Stimulated activated naive CD8-positive, alpha-beta T cell treated with anti-CD3 and anti-CD28 coated beads, Interleukin-15, Interleukin-2, amounts not matched to agents 100 ng/mL and 50 ng/mL, for 24 hours (primary cell): ENCODE measurements at regions not wholly inside any gene's neighbourhood (a gene's known extent, or its start where the extent isn't known, plus 50 kb on each side); places are given as distances from the start of the nearest gene placed in this dataset.

Source experiments
- H3K27ac Mint-ChIP-seq: one replicate; pipeline ENCODE4 v1.8.0; 2021; ENCODE audit warnings: mild to moderate bottlenecking, mixed read lengths
- H3K27me3 Mint-ChIP-seq: one replicate; pipeline ENCODE4 v1.8.0; 2021; ENCODE audit warnings: mixed read lengths
- H3K36me3 Mint-ChIP-seq: one replicate; pipeline ENCODE4 v1.8.0; 2021; ENCODE audit warnings: low read depth, mixed read lengths
- H3K4me1 Mint-ChIP-seq: one replicate; pipeline ENCODE4 v1.8.0; 2021; ENCODE audit warnings: low read depth, mixed read lengths
- H3K4me3 Mint-ChIP-seq: one replicate; pipeline ENCODE4 v1.8.0; 2021; ENCODE audit warnings: mild to moderate bottlenecking, mixed read lengths
- H3K9me3 Mint-ChIP-seq: one replicate; pipeline ENCODE4 v1.8.0; 2021; ENCODE audit warnings: mixed read lengths

- Mint-ChIP-seq H3K9me3 (no peaks in the 10 kb centered on the region), H3K27ac (no peak overlapping the region), H3K4me3 (no peak overlapping the region), H3K4me1 (no peaks in the 10 kb centered on the region), H3K36me3 (no peaks in the 10 kb centered on the region), H3K27me3 (peaks cover 6% of the 10 kb centered on the region)
Measured at GRCh38 chr7:21029006-21029405, 242.3 kb upstream of the SP8 start.

DNA sequence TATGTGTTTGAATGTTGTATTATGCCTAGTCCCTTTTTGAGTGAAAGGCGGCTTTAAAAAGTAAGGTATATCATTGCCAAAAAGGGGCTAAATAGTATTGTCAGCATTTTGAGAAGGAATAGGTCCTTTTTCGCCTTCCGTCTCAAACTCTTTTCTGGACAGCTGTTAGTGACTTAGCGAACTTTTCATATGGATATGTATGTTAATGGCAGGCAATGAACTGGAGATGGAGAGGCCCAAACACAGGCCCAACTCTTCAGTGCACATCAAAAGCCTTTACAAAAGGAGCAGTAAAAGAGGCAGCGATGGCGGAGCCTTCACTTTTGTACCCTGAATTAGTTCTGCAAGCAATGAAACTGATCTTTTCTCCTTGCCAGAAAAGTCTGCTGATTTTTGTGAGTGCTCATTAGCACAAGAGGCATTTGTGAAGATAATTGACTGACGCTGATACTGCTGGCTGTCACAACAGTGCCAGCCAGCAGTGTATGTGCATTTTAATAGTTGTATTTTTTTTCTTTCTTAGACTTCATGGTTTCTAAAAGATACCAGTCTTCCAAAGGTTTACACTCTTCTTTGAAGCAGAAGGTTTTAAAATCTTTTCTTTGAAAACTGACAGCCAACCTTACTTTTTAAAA, 243.7 kb upstream of the SP8 start:
- Mint-ChIP-seq H3K27ac (no peak overlapping the region), H3K9me3 (no peaks in the 10 kb centered on the region), H3K36me3 (no peaks in the 10 kb centered on the region), H3K27me3 (peaks cover 6% of the 10 kb centered on the region), H3K4me3 (no peak overlapping the region), H3K4me1 (no peaks in the 10 kb centered on the region)

- no peak overlapping the region for H3K27ac Mint-ChIP-seq
- peaks cover 7% of the 10 kb centered on the region for H3K9me3 Mint-ChIP-seq
- peaks cover 11% of the 10 kb centered on the region for H3K27me3 Mint-ChIP-seq
- no peak overlapping the region for H3K4me3 Mint-ChIP-seq
- H3K4me1 Mint-ChIP-seq = no peaks in the 10 kb centered on the region
- H3K36me3 Mint-ChIP-seq = no peaks in the 10 kb centered on the region
Measured at GRCh38 chr7:21041252-21041651, 254.6 kb upstream of the SP8 start.

DNA sequence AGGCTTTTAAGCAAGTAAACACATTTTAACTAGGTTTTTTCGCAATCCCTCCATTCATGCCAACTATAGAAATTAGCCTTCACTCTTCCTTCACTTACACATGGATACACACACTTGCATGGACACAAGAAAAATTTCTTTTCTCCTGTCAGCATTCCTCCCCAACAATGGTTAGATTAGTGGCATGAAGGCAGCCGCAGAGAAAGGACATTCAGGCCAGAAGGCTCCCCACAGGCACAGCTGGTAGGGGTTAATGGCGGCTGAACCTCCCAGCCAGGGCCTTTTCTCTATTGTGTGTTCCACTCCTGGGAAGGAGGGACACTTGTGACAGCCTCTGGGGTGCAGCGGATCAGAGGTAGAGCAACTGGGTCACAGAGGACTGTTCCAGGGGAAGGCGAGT, 255.0 kb upstream of the SP8 start:
- peaks cover 7% of the 10 kb centered on the region for H3K9me3 Mint-ChIP-seq
- H3K27ac Mint-ChIP-seq = no peak overlapping the region
- no peak overlapping the region for H3K4me3 Mint-ChIP-seq
- H3K4me1 Mint-ChIP-seq = no peaks in the 10 kb centered on the region
- peaks cover 11% of the 10 kb centered on the region for H3K27me3 Mint-ChIP-seq
- H3K36me3 Mint-ChIP-seq = no peaks in the 10 kb centered on the region

- Mint-ChIP-seq H3K36me3 (no peaks in the 10 kb centered on the region), H3K27me3 (no peaks in the 10 kb centered on the region), H3K27ac (no peak overlapping the region), H3K4me3 (no peak overlapping the region), H3K9me3 (no peaks in the 10 kb centered on the region), H3K4me1 (no peaks in the 10 kb centered on the region)
Measured at GRCh38 chr7:21044384-21044783, 257.7 kb upstream of the SP8 start.

GRCh38 chr7:21044913-21045568, 258.4 kb upstream of the SP8 start:
- Mint-ChIP-seq H3K4me1 (no peaks in the 10 kb centered on the region), H3K27ac (no peak overlapping the region), H3K27me3 (no peaks in the 10 kb centered on the region), H3K4me3 (no peak overlapping the region), H3K9me3 (no peaks in the 10 kb centered on the region), H3K36me3 (no peaks in the 10 kb centered on the region)

GRCh38 chr7:21051865-21052264, 265.2 kb upstream of the SP8 start:
- peaks cover 3% of the 10 kb centered on the region for H3K9me3 Mint-ChIP-seq
- H3K27ac Mint-ChIP-seq = no peak overlapping the region
- H3K4me1 Mint-ChIP-seq = no peaks in the 10 kb centered on the region

GRCh38 chr7:21054427-21055112, 267.9 kb upstream of the SP8 start:
- Mint-ChIP-seq H3K4me3 (no peak overlapping the region), H3K36me3 (no peaks in the 10 kb centered on the region), H3K27me3 (peaks cover 3% of the 10 kb centered on the region), H3K4me1 (no peaks in the 10 kb centered on the region), H3K27ac (no peak overlapping the region), H3K9me3 (peaks cover 3% of the 10 kb centered on the region)

More at GRCh38 chr7:21051865-21052264, 265.2 kb upstream of the SP8 start:
- Mint-ChIP-seq H3K36me3 (no peaks in the 10 kb centered on the region), H3K4me3 (no peak overlapping the region), H3K27me3 (peaks cover 3% of the 10 kb centered on the region)

DNA sequence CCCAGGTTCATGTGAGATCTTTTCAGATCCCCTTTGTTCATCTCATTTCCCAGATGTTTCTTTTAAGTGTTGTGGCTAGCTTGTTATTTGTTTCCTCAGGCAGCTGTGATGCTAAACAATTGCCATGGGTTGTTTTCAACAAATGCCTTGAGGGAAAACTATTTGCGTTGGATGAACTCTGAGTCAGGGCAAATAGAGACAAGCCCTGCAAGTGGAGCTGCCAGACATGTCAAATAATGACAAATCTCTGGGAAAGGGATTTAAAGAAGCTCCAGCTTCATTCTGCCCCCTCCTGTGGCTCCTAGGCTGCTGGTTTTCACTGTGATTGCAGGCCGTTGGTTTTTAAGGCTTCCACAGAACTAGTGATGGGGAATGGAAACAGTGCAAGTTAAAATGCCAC, 272.4 kb upstream of the SP8 start:
- Mint-ChIP-seq H3K27me3 (no peaks in the 10 kb centered on the region), H3K9me3 (no peaks in the 10 kb centered on the region), H3K36me3 (no peaks in the 10 kb centered on the region), H3K27ac (no peak overlapping the region), H3K4me3 (no peak overlapping the region), H3K4me1 (no peaks in the 10 kb centered on the region)

GRCh38 chr7:21063106-21063505, 276.4 kb upstream of the SP8 start:
- peaks cover 4% of the 10 kb centered on the region for H3K27me3 Mint-ChIP-seq
- H3K4me3 Mint-ChIP-seq = no peak overlapping the region
- H3K4me1 Mint-ChIP-seq = no peaks in the 10 kb centered on the region
- H3K9me3 Mint-ChIP-seq = no peaks in the 10 kb centered on the region
- no peaks in the 10 kb centered on the region for H3K36me3 Mint-ChIP-seq
- no peak overlapping the region for H3K27ac Mint-ChIP-seq

DNA sequence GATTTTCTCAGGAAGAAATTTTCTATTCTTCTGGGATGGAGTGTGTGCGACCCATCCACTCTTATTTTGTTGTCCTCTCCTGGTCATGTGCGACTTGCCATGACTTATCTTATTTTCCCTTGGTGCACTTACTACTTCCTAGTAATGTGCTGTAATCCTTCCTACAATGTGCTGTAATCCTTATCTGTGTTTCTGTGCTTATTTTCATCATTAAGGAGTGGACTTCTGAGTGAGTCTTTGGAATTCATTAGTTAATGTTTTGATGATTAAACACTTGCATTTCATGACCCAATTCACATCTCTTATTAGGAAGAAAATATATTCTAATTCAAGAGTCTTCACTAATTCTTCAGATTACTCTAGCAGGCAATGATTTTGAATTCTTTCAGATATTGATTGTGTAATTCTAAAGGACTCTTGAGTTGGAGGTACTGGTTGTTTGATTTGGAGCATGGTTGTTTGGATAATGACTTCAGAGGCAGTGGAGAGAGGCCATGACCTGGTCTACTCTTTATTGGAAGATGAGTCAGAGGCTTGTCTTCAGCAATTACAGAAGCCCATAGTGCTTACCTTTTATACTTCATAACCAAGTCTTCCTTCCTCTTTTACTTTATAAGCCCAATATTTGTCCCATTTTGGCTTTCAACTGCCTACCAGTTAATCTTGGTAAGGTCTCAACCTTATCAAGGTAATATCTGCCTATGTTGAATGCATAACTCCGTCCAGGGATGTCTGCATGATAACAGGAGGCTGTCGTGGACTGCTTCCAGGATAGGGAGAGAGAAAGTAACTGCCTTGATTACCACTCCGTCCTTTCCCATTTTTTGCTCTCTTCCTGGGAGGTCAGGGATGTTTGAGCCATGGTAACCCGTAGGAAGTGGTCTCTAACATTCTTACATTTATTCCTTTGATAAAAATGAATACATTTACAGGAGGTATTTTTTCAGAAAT, 278.3 kb upstream of the SP8 start:
- H3K4me3 Mint-ChIP-seq = no peak overlapping the region
- H3K27ac Mint-ChIP-seq = no peak overlapping the region
- H3K27me3 Mint-ChIP-seq = peaks cover 4% of the 10 kb centered on the region
- H3K9me3 Mint-ChIP-seq = no peaks in the 10 kb centered on the region
- H3K36me3 Mint-ChIP-seq = no peaks in the 10 kb centered on the region
- H3K4me1 Mint-ChIP-seq = no peaks in the 10 kb centered on the region

GRCh38 chr7:21066221-21066620, 279.5 kb upstream of the SP8 start:
- Mint-ChIP-seq H3K4me3 (no peak overlapping the region), H3K4me1 (no peaks in the 10 kb centered on the region), H3K9me3 (no peaks in the 10 kb centered on the region), H3K27me3 (peaks cover 4% of the 10 kb centered on the region), H3K36me3 (no peaks in the 10 kb centered on the region), H3K27ac (no peak overlapping the region)

- H3K36me3 Mint-ChIP-seq = no peaks in the 10 kb centered on the region
- peaks cover 4% of the 10 kb centered on the region for H3K27me3 Mint-ChIP-seq
- no peak overlapping the region for H3K4me3 Mint-ChIP-seq
- H3K27ac Mint-ChIP-seq = no peak overlapping the region
- H3K4me1 Mint-ChIP-seq = no peaks in the 10 kb centered on the region
- no peaks in the 10 kb centered on the region for H3K9me3 Mint-ChIP-seq
Measured at GRCh38 chr7:21067216-21067615, 280.5 kb upstream of the SP8 start.

GRCh38 chr7:21070571-21071090, 283.9 kb upstream of the SP8 start:
- Mint-ChIP-seq H3K9me3 (no peaks in the 10 kb centered on the region), H3K4me3 (no peak overlapping the region)

More at GRCh38 chr7:21070571-21071090, 283.9 kb upstream of the SP8 start:
- Mint-ChIP-seq H3K27me3 (no peaks in the 10 kb centered on the region), H3K27ac (no peak overlapping the region), H3K4me1 (no peaks in the 10 kb centered on the region), H3K36me3 (no peaks in the 10 kb centered on the region)
